GM23338 (cell line): ENCODE measurements at regions not wholly inside any gene's neighbourhood (a gene's known extent, or its start where the extent isn't known, plus 50 kb on each side); places are given as distances from the start of the nearest gene placed in this dataset.

Source experiments
- ATAC-seq: fragments of 200-7000 bp; cut with Tn5 transposase; 3 replicates; pipeline ENCODE4 v1.9.1; 2020
- DNase-seq: peaks from one replicate; pipeline ENCODE4 v3.0.0-alpha.2; 2015; ENCODE audit warnings: low spot score
- H2AFZ ChIP-seq: fragments of 200-600 bp; sonication (generic); 2 replicates; pipeline ENCODE4 v1.8.0; 2016; ENCODE audit warnings: antibody characterized with exemption, mild to moderate bottlenecking, moderate library complexity
- H3F3A ChIP-seq: fragments of 200-600 bp; sonication (generic); replicated peaks from 2 replicates; pipeline ENCODE4 v1.8.0; 2017; ENCODE audit warnings: antibody characterized with exemption, mixed run types, low read depth
- H3K27ac ChIP-seq: fragments of 200-600 bp; sonication (generic); 2 replicates; pipeline ENCODE4 v1.6.1; 2016; ENCODE audit warnings: low read depth
- H3K27me3 ChIP-seq: fragments of 200-600 bp; sonication (generic); 2 replicates; pipeline ENCODE4 v1.8.0; 2016; ENCODE audit warnings: mild to moderate bottlenecking, mixed run types, moderate library complexity; ENCODE audit not compliant: insufficient read depth
- H3K36me3 ChIP-seq: fragments of 200-600 bp; sonication (generic); 2 replicates; pipeline ENCODE4 v1.8.0; 2016; ENCODE audit warnings: mild to moderate bottlenecking; ENCODE audit not compliant: insufficient read depth
- H3K4me1 ChIP-seq: fragments of 200-600 bp; sonication (generic); 2 replicates; pipeline ENCODE4 v1.8.0; 2016; ENCODE audit warnings: mild to moderate bottlenecking, moderate library complexity; ENCODE audit not compliant: insufficient read depth
- H3K4me2 ChIP-seq: fragments of 200-600 bp; sonication (generic); 2 replicates; pipeline ENCODE4 v1.7.1; 2017; ENCODE audit warnings: mixed run types
- H3K4me3 ChIP-seq: fragments of 200-600 bp; sonication (generic); 2 replicates; pipeline ENCODE4 v1.6.1; 2016; ENCODE audit warnings: mixed run types
- H3K79me2 ChIP-seq: fragments of 200-600 bp; sonication (generic); replicated peaks from 2 replicates; pipeline ENCODE4 v1.8.0; 2017; ENCODE audit warnings: mild to moderate bottlenecking; ENCODE audit not compliant: insufficient read depth
- H3K9me2 ChIP-seq: fragments of 200-600 bp; sonication (generic); 2 replicates; pipeline ENCODE4 v1.8.0; 2017; ENCODE audit not compliant: insufficient read depth
- H4K20me1 ChIP-seq: fragments of 200-600 bp; sonication (generic); replicated peaks from 2 replicates; pipeline ENCODE4 v1.8.0; 2017; ENCODE audit warnings: mild to moderate bottlenecking; ENCODE audit not compliant: insufficient read depth
- H3K27ac Mint-ChIP-seq: 2 replicates; pipeline ENCODE4 v1.8.0; 2020; ENCODE audit warnings: inconsistent platforms, mild to moderate bottlenecking, moderate library complexity, mixed read lengths
- H3K27me3 Mint-ChIP-seq: 3 replicates; pipeline ENCODE4 v1.8.0; 2022; ENCODE audit warnings: low read depth, mild to moderate bottlenecking, moderate library complexity, mixed read lengths, inconsistent platforms; ENCODE audit not compliant: insufficient read depth, poor library complexity
- H3K36me3 Mint-ChIP-seq: 3 replicates; pipeline ENCODE4 v1.8.0; 2021; ENCODE audit warnings: low read depth, mild to moderate bottlenecking, inconsistent platforms, moderate library complexity, mixed read lengths
- H3K4me1 Mint-ChIP-seq: 3 replicates; pipeline ENCODE4 v1.8.0; 2020; ENCODE audit warnings: mild to moderate bottlenecking, inconsistent platforms, mixed read lengths
- H3K4me3 Mint-ChIP-seq: 3 replicates; pipeline ENCODE4 v1.8.0; 2021; ENCODE audit warnings: moderate library complexity, mild to moderate bottlenecking, inconsistent platforms, mixed read lengths
- H3K9me3 Mint-ChIP-seq: 3 replicates; pipeline ENCODE4 v1.8.0; 2020; ENCODE audit warnings: moderate library complexity, mild to moderate bottlenecking, inconsistent platforms, mixed read lengths
- CREB1 ChIP-seq: fragments of 250-450 bp; sonication (Bioruptor Pico); IDR thresholded peaks from 2 replicates; pipeline ENCODE4 v1.5.0; 2020; ENCODE audit warnings: low read depth, mild to moderate bottlenecking, moderate library complexity
- EZH2 ChIP-seq: fragments of 200-600 bp; sonication (generic); IDR thresholded peaks from one replicate; pipeline ENCODE4 v1.8.0; 2017; ENCODE audit warnings: antibody characterized with exemption, mild to moderate bottlenecking, low read depth; ENCODE audit not compliant: unreplicated experiment
- EZH2phosphoT487 ChIP-seq: fragments of 200-600 bp; sonication (generic); IDR thresholded peaks from one replicate; pipeline ENCODE4 v1.8.1; 2018; ENCODE audit warnings: antibody characterized with exemption; ENCODE audit not compliant: unreplicated experiment
- JUNB ChIP-seq: IDR thresholded peaks from one replicate; pipeline ENCODE4 v1.6.1; 2016; ENCODE audit warnings: antibody characterized with exemption; ENCODE audit not compliant: unreplicated experiment
- NANOG ChIP-seq: IDR thresholded peaks from 2 replicates; pipeline ENCODE4 v1.6.1; 2016; ENCODE audit warnings: antibody characterized with exemption, borderline replicate concordance
- POLR2AphosphoS5 ChIP-seq: IDR thresholded peaks from 2 replicates; pipeline ENCODE4 v1.6.1; 2016; ENCODE audit warnings: antibody characterized with exemption, low read depth
- STAT1 ChIP-seq: IDR thresholded peaks from one replicate; pipeline ENCODE4 v1.6.1; 2016; ENCODE audit warnings: antibody characterized with exemption; ENCODE audit not compliant: unreplicated experiment
- ZNF114 ChIP-seq: fragments of 250-450 bp; sonication (Bioruptor Pico); IDR thresholded peaks from 2 replicates; pipeline ENCODE4 v1.5.0; 2020; ENCODE audit warnings: mild to moderate bottlenecking, moderate library complexity
- ZNF331 ChIP-seq: fragments of 250-450 bp; sonication (Bioruptor Pico); IDR thresholded peaks from 2 replicates; pipeline ENCODE4 v1.5.0; 2020; ENCODE audit warnings: low read depth, mild to moderate bottlenecking, moderate library complexity
- TF ChIP-seq, protein P1 (sequence below), 2 experiments: fragments of 200-600 bp in 1 of 2; sonication (generic) in 1 of 2; conservative IDR thresholded peaks; 2 replicates each; pipeline versions ENCODE4 v1.5.1 to v1.6.1; 2016 to 2017; ENCODE audit warnings: antibody characterized with exemption in 2 of 2, low read depth in 2 of 2, mild to moderate bottlenecking in 2 of 2, moderate library complexity in 1 of 2
- TF ChIP-seq, protein P2 (sequence below): fragments of 250-450 bp; sonication (Bioruptor Pico); IDR thresholded peaks from 2 replicates; pipeline ENCODE4 v1.5.0; 2020; ENCODE audit warnings: mild to moderate bottlenecking, moderate library complexity
- TF ChIP-seq, protein P3 (sequence below): IDR thresholded peaks from one replicate; pipeline ENCODE4 v1.6.1; 2018; ENCODE audit warnings: antibody characterized with exemption; ENCODE audit not compliant: unreplicated experiment
- TF ChIP-seq, protein P4 (sequence below): IDR thresholded peaks from 2 replicates; pipeline ENCODE4 v1.6.1; 2016; ENCODE audit warnings: antibody characterized with exemption

DNA sequence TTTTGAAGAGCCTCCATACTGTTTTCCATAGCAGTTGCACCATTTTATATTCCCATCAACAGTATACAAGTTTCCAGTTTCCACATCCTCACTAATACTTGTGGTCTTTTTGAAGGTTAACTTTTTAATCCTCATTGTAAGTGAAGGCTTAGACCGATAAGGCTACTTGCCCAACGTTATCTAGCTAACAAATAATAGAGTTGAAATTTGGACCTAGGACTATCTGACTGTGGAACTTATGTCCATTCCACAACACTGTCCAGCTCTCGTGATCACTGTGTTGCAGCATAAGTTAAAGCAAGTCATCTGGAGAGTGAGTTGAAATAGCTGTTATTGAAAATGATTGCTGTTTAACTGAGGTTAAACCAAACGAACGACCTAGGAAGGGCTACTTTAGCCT, 84.0 kb downstream of the ZNF92 start:
- Histone ChIP-seq H3K27me3 (no peaks in the 10 kb centered on the region), H3K79me2 (no peaks in the 10 kb centered on the region), H3K9me2 (no peaks in the 10 kb centered on the region), H2AFZ (no peak overlapping the region), H3K36me3 (no peaks in the 10 kb centered on the region), H3K4me2 (no peak overlapping the region), H3F3A (no peaks in the 10 kb centered on the region), H3K4me1 (no peaks in the 10 kb centered on the region), H3K27ac (no peak overlapping the region), H3K4me3 (no peak overlapping the region), H4K20me1 (no peaks in the 10 kb centered on the region)
- Mint-ChIP-seq H3K4me3 (no peak overlapping the region), H3K27ac (no peak overlapping the region), H3K36me3 (no peaks in the 10 kb centered on the region), H3K27me3 (peaks cover 3% of the 10 kb centered on the region), H3K4me1 (no peaks in the 10 kb centered on the region), H3K9me3 (no peaks in the 10 kb centered on the region)
- DNase-seq, result no peak
- TF ChIP-seq, protein P1, sequence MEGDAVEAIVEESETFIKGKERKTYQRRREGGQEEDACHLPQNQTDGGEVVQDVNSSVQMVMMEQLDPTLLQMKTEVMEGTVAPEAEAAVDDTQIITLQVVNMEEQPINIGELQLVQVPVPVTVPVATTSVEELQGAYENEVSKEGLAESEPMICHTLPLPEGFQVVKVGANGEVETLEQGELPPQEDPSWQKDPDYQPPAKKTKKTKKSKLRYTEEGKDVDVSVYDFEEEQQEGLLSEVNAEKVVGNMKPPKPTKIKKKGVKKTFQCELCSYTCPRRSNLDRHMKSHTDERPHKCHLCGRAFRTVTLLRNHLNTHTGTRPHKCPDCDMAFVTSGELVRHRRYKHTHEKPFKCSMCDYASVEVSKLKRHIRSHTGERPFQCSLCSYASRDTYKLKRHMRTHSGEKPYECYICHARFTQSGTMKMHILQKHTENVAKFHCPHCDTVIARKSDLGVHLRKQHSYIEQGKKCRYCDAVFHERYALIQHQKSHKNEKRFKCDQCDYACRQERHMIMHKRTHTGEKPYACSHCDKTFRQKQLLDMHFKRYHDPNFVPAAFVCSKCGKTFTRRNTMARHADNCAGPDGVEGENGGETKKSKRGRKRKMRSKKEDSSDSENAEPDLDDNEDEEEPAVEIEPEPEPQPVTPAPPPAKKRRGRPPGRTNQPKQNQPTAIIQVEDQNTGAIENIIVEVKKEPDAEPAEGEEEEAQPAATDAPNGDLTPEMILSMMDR (conservative IDR thresholded peaks at IDR 0.05; ENCODE audit: low read depth in 2 of 2), result no peak
- TF ChIP-seq, protein P2, sequence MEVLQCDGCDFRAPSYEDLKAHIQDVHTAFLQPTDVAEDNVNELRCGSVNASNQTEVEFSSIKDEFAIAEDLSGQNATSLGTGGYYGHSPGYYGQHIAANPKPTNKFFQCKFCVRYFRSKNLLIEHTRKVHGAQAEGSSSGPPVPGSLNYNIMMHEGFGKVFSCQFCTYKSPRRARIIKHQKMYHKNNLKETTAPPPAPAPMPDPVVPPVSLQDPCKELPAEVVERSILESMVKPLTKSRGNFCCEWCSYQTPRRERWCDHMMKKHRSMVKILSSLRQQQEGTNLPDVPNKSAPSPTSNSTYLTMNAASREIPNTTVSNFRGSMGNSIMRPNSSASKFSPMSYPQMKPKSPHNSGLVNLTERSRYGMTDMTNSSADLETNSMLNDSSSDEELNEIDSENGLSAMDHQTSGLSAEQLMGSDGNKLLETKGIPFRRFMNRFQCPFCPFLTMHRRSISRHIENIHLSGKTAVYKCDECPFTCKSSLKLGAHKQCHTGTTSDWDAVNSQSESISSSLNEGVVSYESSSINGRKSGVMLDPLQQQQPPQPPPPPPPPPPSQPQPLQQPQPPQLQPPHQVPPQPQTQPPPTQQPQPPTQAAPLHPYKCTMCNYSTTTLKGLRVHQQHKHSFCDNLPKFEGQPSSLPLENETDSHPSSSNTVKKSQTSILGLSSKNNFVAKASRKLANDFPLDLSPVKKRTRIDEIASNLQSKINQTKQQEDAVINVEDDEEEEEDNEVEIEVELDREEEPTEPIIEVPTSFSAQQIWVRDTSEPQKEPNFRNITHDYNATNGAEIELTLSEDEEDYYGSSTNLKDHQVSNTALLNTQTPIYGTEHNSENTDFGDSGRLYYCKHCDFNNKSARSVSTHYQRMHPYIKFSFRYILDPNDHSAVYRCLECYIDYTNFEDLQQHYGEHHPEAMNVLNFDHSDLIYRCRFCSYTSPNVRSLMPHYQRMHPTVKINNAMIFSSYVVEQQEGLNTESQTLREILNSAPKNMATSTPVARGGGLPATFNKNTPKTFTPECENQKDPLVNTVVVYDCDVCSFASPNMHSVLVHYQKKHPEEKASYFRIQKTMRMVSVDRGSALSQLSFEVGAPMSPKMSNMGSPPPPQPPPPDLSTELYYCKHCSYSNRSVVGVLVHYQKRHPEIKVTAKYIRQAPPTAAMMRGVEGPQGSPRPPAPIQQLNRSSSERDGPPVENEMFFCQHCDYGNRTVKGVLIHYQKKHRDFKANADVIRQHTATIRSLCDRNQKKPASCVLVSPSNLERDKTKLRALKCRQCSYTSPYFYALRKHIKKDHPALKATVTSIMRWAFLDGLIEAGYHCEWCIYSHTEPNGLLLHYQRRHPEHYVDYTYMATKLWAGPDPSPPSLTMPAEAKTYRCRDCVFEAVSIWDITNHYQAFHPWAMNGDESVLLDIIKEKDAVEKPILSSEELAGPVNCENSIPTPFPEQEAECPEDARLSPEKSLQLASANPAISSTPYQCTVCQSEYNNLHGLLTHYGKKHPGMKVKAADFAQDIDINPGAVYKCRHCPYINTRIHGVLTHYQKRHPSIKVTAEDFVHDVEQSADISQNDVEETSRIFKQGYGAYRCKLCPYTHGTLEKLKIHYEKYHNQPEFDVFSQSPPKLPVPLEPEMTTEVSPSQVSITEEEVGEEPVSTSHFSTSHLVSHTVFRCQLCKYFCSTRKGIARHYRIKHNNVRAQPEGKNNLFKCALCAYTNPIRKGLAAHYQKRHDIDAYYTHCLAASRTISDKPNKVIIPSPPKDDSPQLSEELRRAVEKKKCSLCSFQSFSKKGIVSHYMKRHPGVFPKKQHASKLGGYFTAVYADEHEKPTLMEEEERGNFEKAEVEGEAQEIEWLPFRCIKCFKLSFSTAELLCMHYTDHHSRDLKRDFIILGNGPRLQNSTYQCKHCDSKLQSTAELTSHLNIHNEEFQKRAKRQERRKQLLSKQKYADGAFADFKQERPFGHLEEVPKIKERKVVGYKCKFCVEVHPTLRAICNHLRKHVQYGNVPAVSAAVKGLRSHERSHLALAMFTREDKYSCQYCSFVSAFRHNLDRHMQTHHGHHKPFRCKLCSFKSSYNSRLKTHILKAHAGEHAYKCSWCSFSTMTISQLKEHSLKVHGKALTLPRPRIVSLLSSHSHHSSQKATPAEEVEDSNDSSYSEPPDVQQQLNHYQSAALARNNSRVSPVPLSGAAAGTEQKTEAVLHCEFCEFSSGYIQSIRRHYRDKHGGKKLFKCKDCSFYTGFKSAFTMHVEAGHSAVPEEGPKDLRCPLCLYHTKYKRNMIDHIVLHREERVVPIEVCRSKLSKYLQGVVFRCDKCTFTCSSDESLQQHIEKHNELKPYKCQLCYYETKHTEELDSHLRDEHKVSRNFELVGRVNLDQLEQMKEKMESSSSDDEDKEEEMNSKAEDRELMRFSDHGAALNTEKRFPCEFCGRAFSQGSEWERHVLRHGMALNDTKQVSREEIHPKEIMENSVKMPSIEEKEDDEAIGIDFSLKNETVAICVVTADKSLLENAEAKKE (CRISPR knock-in tag), result no peak
- no peak for TF ChIP-seq ZNF114 (CRISPR knock-in tag)
- TF ChIP-seq, protein P3, sequence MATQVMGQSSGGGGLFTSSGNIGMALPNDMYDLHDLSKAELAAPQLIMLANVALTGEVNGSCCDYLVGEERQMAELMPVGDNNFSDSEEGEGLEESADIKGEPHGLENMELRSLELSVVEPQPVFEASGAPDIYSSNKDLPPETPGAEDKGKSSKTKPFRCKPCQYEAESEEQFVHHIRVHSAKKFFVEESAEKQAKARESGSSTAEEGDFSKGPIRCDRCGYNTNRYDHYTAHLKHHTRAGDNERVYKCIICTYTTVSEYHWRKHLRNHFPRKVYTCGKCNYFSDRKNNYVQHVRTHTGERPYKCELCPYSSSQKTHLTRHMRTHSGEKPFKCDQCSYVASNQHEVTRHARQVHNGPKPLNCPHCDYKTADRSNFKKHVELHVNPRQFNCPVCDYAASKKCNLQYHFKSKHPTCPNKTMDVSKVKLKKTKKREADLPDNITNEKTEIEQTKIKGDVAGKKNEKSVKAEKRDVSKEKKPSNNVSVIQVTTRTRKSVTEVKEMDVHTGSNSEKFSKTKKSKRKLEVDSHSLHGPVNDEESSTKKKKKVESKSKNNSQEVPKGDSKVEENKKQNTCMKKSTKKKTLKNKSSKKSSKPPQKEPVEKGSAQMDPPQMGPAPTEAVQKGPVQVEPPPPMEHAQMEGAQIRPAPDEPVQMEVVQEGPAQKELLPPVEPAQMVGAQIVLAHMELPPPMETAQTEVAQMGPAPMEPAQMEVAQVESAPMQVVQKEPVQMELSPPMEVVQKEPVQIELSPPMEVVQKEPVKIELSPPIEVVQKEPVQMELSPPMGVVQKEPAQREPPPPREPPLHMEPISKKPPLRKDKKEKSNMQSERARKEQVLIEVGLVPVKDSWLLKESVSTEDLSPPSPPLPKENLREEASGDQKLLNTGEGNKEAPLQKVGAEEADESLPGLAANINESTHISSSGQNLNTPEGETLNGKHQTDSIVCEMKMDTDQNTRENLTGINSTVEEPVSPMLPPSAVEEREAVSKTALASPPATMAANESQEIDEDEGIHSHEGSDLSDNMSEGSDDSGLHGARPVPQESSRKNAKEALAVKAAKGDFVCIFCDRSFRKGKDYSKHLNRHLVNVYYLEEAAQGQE, result no peak
- no peak for TF ChIP-seq NANOG
- TF ChIP-seq POLR2AphosphoS5, result no peak
- no peak for TF ChIP-seq CREB1 (CRISPR knock-in tag)
- TF ChIP-seq ZNF331 (CRISPR knock-in tag), result no peak
- TF ChIP-seq, protein P4, sequence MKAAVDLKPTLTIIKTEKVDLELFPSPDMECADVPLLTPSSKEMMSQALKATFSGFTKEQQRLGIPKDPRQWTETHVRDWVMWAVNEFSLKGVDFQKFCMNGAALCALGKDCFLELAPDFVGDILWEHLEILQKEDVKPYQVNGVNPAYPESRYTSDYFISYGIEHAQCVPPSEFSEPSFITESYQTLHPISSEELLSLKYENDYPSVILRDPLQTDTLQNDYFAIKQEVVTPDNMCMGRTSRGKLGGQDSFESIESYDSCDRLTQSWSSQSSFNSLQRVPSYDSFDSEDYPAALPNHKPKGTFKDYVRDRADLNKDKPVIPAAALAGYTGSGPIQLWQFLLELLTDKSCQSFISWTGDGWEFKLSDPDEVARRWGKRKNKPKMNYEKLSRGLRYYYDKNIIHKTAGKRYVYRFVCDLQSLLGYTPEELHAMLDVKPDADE, result no peak
- TF ChIP-seq EZH2, result no peak
- no peak for TF ChIP-seq JUNB
- no peak for TF ChIP-seq STAT1
- no peak for TF ChIP-seq EZH2phosphoT487
- ATAC-seq, result no peak
